Spleen (tissue), 7 donors: ENCODE measurements at regions not wholly inside any gene's neighbourhood (a gene's known extent, or its start where the extent isn't known, plus 50 kb on each side); places are given as distances from the start of the nearest gene placed in this dataset.

ENCODE experiments used
- CTCF ChIP-seq, 11 experiments: fragments of 200-600 bp in 7 of 11; fragments of 450-650 bp in 4 of 11; sonication (generic) in 4 of 11; IDR thresholded peaks in 8 of 11; conservative IDR thresholded peaks in 3 of 11; 1 replicate in 7 of 11; 2 replicates in 4 of 11; pipeline versions ENCODE4 v1.4.0 to v1.8.0; 2016 to 2021; ENCODE audit warnings: antibody characterized with exemption in 11 of 11, inconsistent platforms in 4 of 11, mild to moderate bottlenecking in 1 of 11
- POLR2A ChIP-seq, 3 donors: fragments of 450-650 bp; IDR thresholded peaks; one replicate each; pipeline ENCODE4 v1.5.1; 2017; ENCODE audit warnings: antibody characterized with exemption in 3 of 3, mild to moderate bottlenecking in 1 of 3
- POLR2AphosphoS5 ChIP-seq, 3 donors: sonication (generic); formaldehyde crosslinking; IDR thresholded peaks; one replicate each; pipeline ENCODE4 v1.5.1; 2017; ENCODE audit warnings: antibody characterized with exemption in 3 of 3
- donor health status: DM: no; HTN: no; CAD: no; lungs with moderate emphysema.
- donor health status: DM: no; HTN: no; CAD: no.
- donor health status: DM: no; HTN: no; CAD: no.

- TF ChIP-seq CTCF (IDR thresholded peaks at IDR 0.05 in 8 of 11, conservative IDR thresholded peaks at IDR 0.05 in 3 of 11), result no peak
- TF ChIP-seq POLR2A (IDR thresholded peaks at IDR 0.05), result no peak
- TF ChIP-seq POLR2AphosphoS5 (IDR thresholded peaks at IDR 0.05), result no peak
Measured at GRCh38 chr6:91669154-91669870, 1082.4 kb upstream of the MAP3K7 start.
